ENCODE measurements at regions not wholly inside any gene's neighbourhood (a gene's known extent, or its start where the extent isn't known, plus 50 kb on each side); places are given as distances from the start of the nearest gene placed in this dataset.

- TF ChIP-seq EZH2 (IDR thresholded peaks at IDR 0.05; ENCODE audit: borderline replicate concordance, low read depth, low read length, severe bottlenecking), result no peak
- TF ChIP-seq CTCF (IDR thresholded peaks at IDR 0.05; ENCODE audit: borderline replicate concordance, extremely low read depth, low read length, poor library complexity, severe bottlenecking), result no peak
Measured at GRCh38 chr5:158470764-158471534, 612.0 kb upstream of the CLINT1 start.
